OCI-LY3 (cell line): ENCODE measurements at regions not wholly inside any gene's neighbourhood (a gene's known extent, or its start where the extent isn't known, plus 50 kb on each side); places are given as distances from the start of the nearest gene placed in this dataset.
"Not testable (repeated sequence)": the region's sequence is repeated elsewhere in the genome, so short reads cannot be mapped to it uniquely, and the experiment has no call there.

Experiments
- H2AFZ ChIP-seq: fragments of 200-600, 300-600 bp; shearing (Covaris generic); 2 replicates; pipeline ENCODE4 v1.6.0; 2014; ENCODE audit warnings: antibody characterized with exemption, low read depth, low read length
- H3K27ac ChIP-seq: fragments of 200-600, 300-600 bp; sonication (generic); 2 replicates; pipeline ENCODE4 v1.5.1; 2014; ENCODE audit warnings: mild to moderate bottlenecking, low read length, moderate library complexity, mixed read lengths
- H3K27me3 ChIP-seq: fragments of 200-600, 300-600 bp; sonication (generic); 2 replicates; pipeline ENCODE4 v1.6.1; 2014; ENCODE audit warnings: low read depth, low read length, mixed read lengths
- H3K36me3 ChIP-seq: fragments of 200-600, 300-600 bp; sonication (generic); replicated peaks from 2 replicates; pipeline ENCODE3; 2014; ENCODE audit warnings: low read depth, low read length, mixed read lengths
- H3K4me1 ChIP-seq: fragments of 300-600, 200-600 bp; sonication (generic); 2 replicates; pipeline ENCODE4 v1.6.1; 2014; ENCODE audit warnings: low read length, mixed read lengths
- H3K4me2 ChIP-seq: fragments of 200-600, 300-600 bp; sonication (generic); 2 replicates; pipeline ENCODE4 v1.6.1; 2014; ENCODE audit warnings: low read length, mixed read lengths
- H3K4me3 ChIP-seq: fragments of 300-600, 200-600 bp; sonication (generic); 2 replicates; pipeline ENCODE4 v1.5.1; 2014; ENCODE audit warnings: antibody characterized with exemption, mild to moderate bottlenecking, low read length, moderate library complexity
- H3K79me2 ChIP-seq: fragments of 300-600, 200-600 bp; shearing (Covaris generic); 2 replicates; pipeline ENCODE4 v1.6.1; 2014; ENCODE audit warnings: mild to moderate bottlenecking, low read length, mixed read lengths
- H3K9ac ChIP-seq: fragments of 300-600, 200-600 bp; shearing (Covaris generic); 2 replicates; pipeline ENCODE4 v1.6.0; 2014; ENCODE audit warnings: mild to moderate bottlenecking, low read length, moderate library complexity
- H3K9me3 ChIP-seq: fragments of 200-600, 300-600 bp; shearing (Covaris generic); 2 replicates; pipeline ENCODE4 v1.6.1; 2014; ENCODE audit warnings: low read length, mixed read lengths; ENCODE audit not compliant: insufficient read depth
- H4K20me1 ChIP-seq: fragments of 200-600, 300-600 bp; sonication (generic); 2 replicates; pipeline ENCODE4 v1.6.1; 2016; ENCODE audit warnings: low read length, mixed read lengths; ENCODE audit not compliant: insufficient read depth
- EZH2phosphoT487 ChIP-seq: fragments of 200-600 bp; shearing (Covaris generic); IDR thresholded peaks from 2 replicates; pipeline ENCODE4 v1.6.1; 2018; ENCODE audit warnings: antibody characterized with exemption, mixed run types, low read depth
- TF ChIP-seq, protein P1 (sequence below): fragments of 200-600, 300-600 bp; sonication (generic); IDR thresholded peaks from 2 replicates; pipeline ENCODE4 v1.5.1; 2014; ENCODE audit warnings: antibody characterized with exemption, low read length, low read depth

DNA sequence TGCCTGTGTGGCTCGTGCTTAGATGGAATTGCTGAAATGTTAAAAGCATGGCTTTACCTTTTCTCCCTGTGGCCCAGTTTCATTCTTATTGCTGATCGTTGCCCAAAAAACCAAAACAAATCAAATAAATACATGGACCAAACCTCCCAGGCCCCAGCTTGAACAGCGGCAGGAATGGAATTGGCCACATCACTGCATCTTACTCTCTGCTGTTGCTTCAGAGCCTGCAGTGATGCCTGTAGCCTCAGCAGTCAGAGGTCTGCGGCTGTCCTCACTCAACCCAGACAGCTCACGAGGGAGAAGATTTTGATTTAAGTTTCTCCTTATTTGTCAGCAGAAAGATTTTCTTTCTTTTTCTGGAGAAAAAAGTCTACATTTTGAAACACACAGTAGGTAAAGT, 91.5 kb downstream of the NPIPB11 start:
- H3K79me2 ChIP-seq: no peaks in the 10 kb centered on the region
- H3K4me1 ChIP-seq: no peaks in the 10 kb centered on the region

DNA sequence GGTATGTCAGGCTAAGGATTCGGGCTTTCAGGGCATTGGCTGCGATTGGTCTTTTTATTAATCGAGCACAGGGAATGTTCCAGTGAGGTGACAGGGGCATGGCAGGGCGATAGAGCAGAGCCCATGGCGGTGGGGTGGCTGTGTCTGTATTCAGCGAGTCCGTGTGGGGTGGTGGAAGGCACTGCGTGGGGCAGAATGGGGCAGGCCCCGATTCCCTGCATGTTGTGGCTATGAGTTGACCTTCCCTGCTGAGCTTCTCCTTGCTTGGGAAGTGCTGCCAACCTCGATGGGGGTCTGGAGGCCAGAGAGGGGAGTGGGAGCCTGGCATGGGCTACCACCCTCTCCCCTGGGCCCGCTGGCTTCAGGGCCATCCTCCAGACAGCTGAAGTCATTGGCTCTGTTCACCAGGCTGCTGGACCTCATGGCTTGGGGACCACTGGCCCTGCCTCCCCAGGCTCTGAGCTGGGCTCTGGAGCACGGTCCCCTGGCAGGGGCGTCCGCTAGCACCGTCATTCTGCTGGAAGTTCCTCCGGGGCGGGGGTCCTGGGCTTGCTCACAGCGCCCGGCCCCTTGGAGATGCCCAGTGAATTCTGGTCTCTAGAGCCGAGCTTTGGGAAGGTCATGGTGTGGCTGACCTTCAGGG, 92.1 kb downstream of the NPIPB11 start:
- Histone ChIP-seq H2AFZ (no peak overlapping the region), H3K9ac (no peak overlapping the region), H3K9me3 (no peaks in the 10 kb centered on the region), H4K20me1 (no peaks in the 10 kb centered on the region), H3K4me3 (no peak overlapping the region), H3K4me1 (no peaks in the 10 kb centered on the region), H3K27ac (no peak overlapping the region), H3K4me2 (no peak overlapping the region), H3K36me3 (no peaks in the 10 kb centered on the region), H3K79me2 (no peaks in the 10 kb centered on the region), H3K27me3 (peaks cover 9% of the 10 kb centered on the region; the same call in 1 of the 2 replicates)
- no peak for TF ChIP-seq EZH2phosphoT487
- TF ChIP-seq, protein P1, sequence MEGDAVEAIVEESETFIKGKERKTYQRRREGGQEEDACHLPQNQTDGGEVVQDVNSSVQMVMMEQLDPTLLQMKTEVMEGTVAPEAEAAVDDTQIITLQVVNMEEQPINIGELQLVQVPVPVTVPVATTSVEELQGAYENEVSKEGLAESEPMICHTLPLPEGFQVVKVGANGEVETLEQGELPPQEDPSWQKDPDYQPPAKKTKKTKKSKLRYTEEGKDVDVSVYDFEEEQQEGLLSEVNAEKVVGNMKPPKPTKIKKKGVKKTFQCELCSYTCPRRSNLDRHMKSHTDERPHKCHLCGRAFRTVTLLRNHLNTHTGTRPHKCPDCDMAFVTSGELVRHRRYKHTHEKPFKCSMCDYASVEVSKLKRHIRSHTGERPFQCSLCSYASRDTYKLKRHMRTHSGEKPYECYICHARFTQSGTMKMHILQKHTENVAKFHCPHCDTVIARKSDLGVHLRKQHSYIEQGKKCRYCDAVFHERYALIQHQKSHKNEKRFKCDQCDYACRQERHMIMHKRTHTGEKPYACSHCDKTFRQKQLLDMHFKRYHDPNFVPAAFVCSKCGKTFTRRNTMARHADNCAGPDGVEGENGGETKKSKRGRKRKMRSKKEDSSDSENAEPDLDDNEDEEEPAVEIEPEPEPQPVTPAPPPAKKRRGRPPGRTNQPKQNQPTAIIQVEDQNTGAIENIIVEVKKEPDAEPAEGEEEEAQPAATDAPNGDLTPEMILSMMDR: no peak

More for the DNA sequence above, 91.5 kb downstream of the NPIPB11 start:
- no peak overlapping the region for H3K27ac ChIP-seq
- no peak for TF ChIP-seq EZH2phosphoT487
- TF ChIP-seq, protein P1: no peak
- H3K4me3 ChIP-seq: no peak overlapping the region
- no peaks in the 10 kb centered on the region for H3K36me3 ChIP-seq
- H4K20me1 ChIP-seq: no peaks in the 10 kb centered on the region
- no peaks in the 10 kb centered on the region for H3K9me3 ChIP-seq
- no peak overlapping the region for H2AFZ ChIP-seq
- H3K4me2 ChIP-seq: no peak overlapping the region
- no peak overlapping the region for H3K9ac ChIP-seq
- peaks cover 9% of the 10 kb centered on the region; the same call in 1 of the 2 replicates for H3K27me3 ChIP-seq

DNA sequence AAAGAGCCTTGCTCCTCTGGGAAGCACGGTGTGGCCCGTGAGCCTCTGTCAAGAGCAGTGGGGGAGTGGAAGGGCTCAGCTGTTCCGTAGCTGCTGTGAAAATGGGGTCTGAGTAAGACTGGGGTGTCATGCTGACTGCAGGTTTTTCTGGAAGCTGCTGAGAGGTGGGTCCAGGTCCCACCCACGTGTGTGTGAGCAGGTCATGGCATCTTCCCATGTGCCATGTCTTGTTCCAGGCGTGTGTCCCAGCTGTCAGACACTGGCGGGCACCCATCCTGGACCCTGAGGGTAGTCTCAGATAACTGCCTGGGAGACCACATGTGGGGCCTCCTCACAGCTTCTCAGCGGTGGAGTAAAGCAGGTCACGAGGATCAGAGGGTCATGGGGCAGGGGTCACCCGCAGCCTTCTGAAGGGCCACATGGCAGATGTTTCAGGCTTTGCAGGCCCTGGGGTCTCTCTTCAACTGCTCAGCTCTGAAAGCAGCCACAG, 92.9 kb downstream of the NPIPB11 start:
- H2AFZ ChIP-seq: no peak overlapping the region
- no peak overlapping the region for H3K9ac ChIP-seq
- no peaks in the 10 kb centered on the region for H4K20me1 ChIP-seq
- no peak overlapping the region for H3K4me2 ChIP-seq
- peaks cover 9% of the 10 kb centered on the region; the same call in 1 of the 2 replicates for H3K27me3 ChIP-seq
- no peaks in the 10 kb centered on the region for H3K9me3 ChIP-seq
- no peaks in the 10 kb centered on the region for H3K4me1 ChIP-seq
- no peaks in the 10 kb centered on the region for H3K79me2 ChIP-seq
- H3K36me3 ChIP-seq: no peaks in the 10 kb centered on the region
- H3K27ac ChIP-seq: no peak overlapping the region
- H3K4me3 ChIP-seq: no peak overlapping the region
- TF ChIP-seq EZH2phosphoT487: no peak
- TF ChIP-seq, protein P1: no peak

DNA sequence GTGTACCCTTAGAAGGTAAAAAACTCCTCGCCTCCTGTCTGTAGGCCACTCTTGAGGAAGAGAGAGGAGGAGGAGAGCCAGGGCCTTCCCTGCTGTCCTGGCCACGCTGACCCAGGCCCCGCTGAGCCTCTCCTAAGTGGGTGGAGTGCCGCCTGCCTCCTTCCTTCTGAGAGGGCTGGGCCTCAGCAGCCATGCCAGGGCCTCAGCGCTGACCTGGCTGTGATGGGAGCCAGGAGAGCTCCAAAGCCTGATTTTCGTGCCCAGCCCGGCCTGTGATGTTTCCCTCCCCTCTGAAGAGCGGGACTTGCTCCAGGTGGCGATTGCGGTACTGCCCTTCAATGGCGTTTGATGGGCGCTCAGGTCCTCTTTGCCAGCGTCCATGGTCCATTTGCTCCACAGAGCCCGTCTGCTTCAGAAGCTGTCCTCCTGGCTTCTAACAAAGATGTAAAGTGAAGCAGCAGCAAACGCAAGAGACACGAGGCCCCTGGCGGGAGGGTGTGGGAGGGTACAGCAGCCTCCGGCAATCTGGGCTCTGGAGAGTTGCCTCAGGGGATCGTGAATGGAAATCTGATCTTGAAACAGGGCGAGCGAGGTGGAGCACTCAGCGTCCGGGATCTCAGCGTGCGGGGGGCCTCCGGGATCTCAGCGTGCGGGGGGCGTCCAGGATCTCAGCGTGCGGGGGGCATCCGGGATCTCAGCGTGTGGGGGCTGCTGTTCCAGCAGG, 93.5 kb downstream of the NPIPB11 start:
- no peak overlapping the region for H2AFZ ChIP-seq
- peaks cover 9% of the 10 kb centered on the region; the same call in 1 of the 2 replicates for H3K27me3 ChIP-seq
- H3K36me3 ChIP-seq: no peaks in the 10 kb centered on the region
- H3K79me2 ChIP-seq: no peaks in the 10 kb centered on the region
- H3K4me3 ChIP-seq: no peak overlapping the region
- no peak for TF ChIP-seq EZH2phosphoT487
- TF ChIP-seq, protein P1: no peak
- H4K20me1 ChIP-seq: no peaks in the 10 kb centered on the region
- no peak overlapping the region for H3K4me2 ChIP-seq
- H3K4me1 ChIP-seq: no peaks in the 10 kb centered on the region
- no peak overlapping the region for H3K27ac ChIP-seq
- H3K9me3 ChIP-seq: no peaks in the 10 kb centered on the region
- no peak overlapping the region for H3K9ac ChIP-seq

DNA sequence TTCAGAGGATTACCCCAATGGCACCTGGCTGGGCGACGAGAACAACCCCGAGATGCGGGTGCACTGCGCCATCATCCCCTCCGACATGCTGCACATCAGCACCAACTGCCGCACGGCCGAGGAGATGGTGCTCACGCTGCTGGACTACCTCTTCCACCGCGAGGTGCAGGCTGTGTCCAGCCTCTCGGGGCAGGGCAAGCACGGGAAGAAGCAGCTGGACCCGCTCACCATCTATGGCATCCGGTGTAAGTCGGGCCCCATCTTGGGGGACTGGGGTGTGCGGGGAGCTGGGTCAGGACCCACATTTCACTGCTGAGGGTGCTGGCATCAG, 94.2 kb downstream of the NPIPB11 start:
- not testable (repeated sequence) for H3K4me1 ChIP-seq, H4K20me1 ChIP-seq, H3K4me2 ChIP-seq, H3K36me3 ChIP-seq, H3K27me3 ChIP-seq, H3K4me3 ChIP-seq, H3K27ac ChIP-seq, H3K79me2 ChIP-seq, H2AFZ ChIP-seq, H3K9me3 ChIP-seq, H3K9ac ChIP-seq
